ENCODE measurements at regions not wholly inside any gene's neighbourhood (a gene's known extent, or its start where the extent isn't known, plus 50 kb on each side); places are given as distances from the start of the nearest gene placed in this dataset.
A peak's percentile ranks its signal among the peaks of the same experiment; 100 is the strongest.
"Not testable (repeated sequence)": the region's sequence is repeated elsewhere in the genome, so short reads cannot be mapped to it uniquely, and the experiment has no call there.

GRCh38 chr7:67913604-67914003 is 917.0 kb downstream of the TYW1 start:
- peak; percentile 8 to 16 for DNase-seq (ENCODE audit: low read depth in 2 of 2)

GRCh38 chr7:67916111-67916510 is 919.5 kb downstream of the TYW1 start:
- not testable (repeated sequence) for DNase-seq (ENCODE audit: low read depth in 2 of 2)

- no peak for DNase-seq (ENCODE audit: low read depth in 2 of 2)
Measured at GRCh38 chr7:67916571-67917436, 920.2 kb downstream of the TYW1 start.

- DNase-seq (ENCODE audit: low read depth in 2 of 2): no peak
Measured at GRCh38 chr7:67917437-67917755, 920.8 kb downstream of the TYW1 start.

- no peak for DNase-seq (ENCODE audit: low read depth in 2 of 2)
Measured at GRCh38 chr7:67918158-67918557, 921.5 kb downstream of the TYW1 start.

- no peak for DNase-seq (ENCODE audit: low read depth in 2 of 2)
Measured at GRCh38 chr7:67923286-67923685, 926.7 kb downstream of the TYW1 start.

GRCh38 chr7:67928141-67928540 is 931.5 kb downstream of the TYW1 start:
- no peak for DNase-seq (ENCODE audit: low read depth in 2 of 2)

GRCh38 chr7:67936447-67936846 is 939.8 kb downstream of the TYW1 start:
- not testable (repeated sequence) for DNase-seq (ENCODE audit: low read depth in 2 of 2)

- DNase-seq (ENCODE audit: low read depth in 2 of 2): no peak
Measured at GRCh38 chr7:67940400-67940799, 943.8 kb downstream of the TYW1 start.

GRCh38 chr7:67947191-67947590 is 950.6 kb downstream of the TYW1 start:
- DNase-seq (ENCODE audit: low read depth in 2 of 2): no peak

- peak; percentile 24 to 29 for DNase-seq (ENCODE audit: low read depth in 2 of 2)
Measured at GRCh38 chr7:67947646-67948045, 951.0 kb downstream of the TYW1 start.

GRCh38 chr7:67950321-67951083 is 953.9 kb downstream of the TYW1 start:
- no peak for DNase-seq (ENCODE audit: low read depth in 2 of 2)

GRCh38 chr7:67955061-67955460 is 958.4 kb downstream of the TYW1 start:
- no peak for DNase-seq (ENCODE audit: low read depth in 2 of 2)

GRCh38 chr7:67962863-67963262 is 966.2 kb downstream of the TYW1 start:
- DNase-seq (ENCODE audit: low read depth in 2 of 2): no peak

GRCh38 chr7:67976490-67976889 is 979.9 kb downstream of the TYW1 start:
- DNase-seq (ENCODE audit: low read depth in 2 of 2): no peak

- DNase-seq (ENCODE audit: low read depth in 2 of 2): no peak
Measured at GRCh38 chr7:67983486-67983885, 986.9 kb downstream of the TYW1 start.

- DNase-seq (ENCODE audit: low read depth in 2 of 2): no peak
Measured at GRCh38 chr7:67984326-67984725, 987.7 kb downstream of the TYW1 start.

GRCh38 chr7:67989142-67989541 is 992.5 kb downstream of the TYW1 start:
- DNase-seq (ENCODE audit: low read depth in 2 of 2): no peak

GRCh38 chr7:67990003-67990402 is 993.4 kb downstream of the TYW1 start:
- DNase-seq (ENCODE audit: low read depth in 2 of 2): no peak

- no peak for DNase-seq (ENCODE audit: low read depth in 2 of 2)
Measured at GRCh38 chr7:67990716-67991115, 994.1 kb downstream of the TYW1 start.

GRCh38 chr7:67992287-67992686 is 995.7 kb downstream of the TYW1 start:
- DNase-seq (ENCODE audit: low read depth in 2 of 2): no peak

- no peak for DNase-seq (ENCODE audit: low read depth in 2 of 2)
Measured at GRCh38 chr7:68005992-68006391, 1009.4 kb downstream of the TYW1 start.

GRCh38 chr7:68006619-68007018 is 1010.0 kb downstream of the TYW1 start:
- no peak for DNase-seq (ENCODE audit: low read depth in 2 of 2)

All from fibroblast of skin of left quadriceps (primary cell).